D341Med (cell line): ENCODE measurements at regions not wholly inside any gene's neighbourhood (a gene's known extent, or its start where the extent isn't known, plus 50 kb on each side); places are given as distances from the start of the nearest gene placed in this dataset.
"Not testable (repeated sequence)": the region's sequence is repeated elsewhere in the genome, so short reads cannot be mapped to it uniquely, and the experiment has no call there.

ENCODE experiments used
- DNase-seq: peaks from one replicate; pipeline ENCODE4 v3.0.0; 2012; ENCODE audit warnings: low spot score

- no peak for DNase-seq
These were observed 81.1 kb downstream of the CD200R1L start for GRCh38 chr3:112765531-112765930.

- no peak for DNase-seq
These were observed 83.4 kb downstream of the CD200R1L start for GRCh38 chr3:112763258-112763657.

GRCh38 chr3:112761062-112761638, 85.5 kb downstream of the CD200R1L start:
- no peak for DNase-seq

GRCh38 chr3:112759681-112760080, 87.0 kb downstream of the CD200R1L start:
- DNase-seq = no peak

- DNase-seq = no peak
These were observed 87.5 kb downstream of the CD200R1L start for GRCh38 chr3:112759210-112759609.

GRCh38 chr3:112757197-112757596, 89.5 kb downstream of the CD200R1L start:
- no peak for DNase-seq

- DNase-seq = no peak
These were observed 90.6 kb downstream of the CD200R1L start for GRCh38 chr3:112755845-112756613.

GRCh38 chr3:112755046-112755445, 91.6 kb downstream of the CD200R1L start:
- not testable (repeated sequence) for DNase-seq

- no peak for DNase-seq
These were observed 94.8 kb downstream of the CD200R1L start for GRCh38 chr3:112751564-112752512.

- DNase-seq = no peak
These were observed 95.6 kb downstream of the CD200R1L start for GRCh38 chr3:112751061-112751460.

- no peak for DNase-seq
These were observed 99.0 kb downstream of the CD200R1L start for GRCh38 chr3:112747624-112748023.

- no peak for DNase-seq
These were observed 99.9 kb downstream of the CD200R1L start for GRCh38 chr3:112746675-112747280.

- no peak for DNase-seq
These were observed 101.0 kb downstream of the CD200R1L start for GRCh38 chr3:112745567-112746248.

GRCh38 chr3:112744825-112745566, 101.7 kb downstream of the CD200R1L start:
- no peak for DNase-seq

GRCh38 chr3:112744106-112744505, 102.6 kb downstream of the CD200R1L start:
- no peak for DNase-seq

GRCh38 chr3:112742934-112743333, 102.0 kb upstream of the CCDC80 start:
- no peak for DNase-seq

GRCh38 chr3:112741983-112742382, 101.0 kb upstream of the CCDC80 start:
- DNase-seq = no peak

- no peak for DNase-seq
These were observed 99.9 kb upstream of the CCDC80 start for GRCh38 chr3:112740835-112741234.

- no peak for DNase-seq
These were observed 98.5 kb upstream of the CCDC80 start for GRCh38 chr3:112739252-112739965.

- DNase-seq = no peak
These were observed 97.4 kb upstream of the CCDC80 start for GRCh38 chr3:112738366-112738765.
